K562 (cell line): ENCODE measurements at regions not wholly inside any gene's neighbourhood (a gene's known extent, or its start where the extent isn't known, plus 50 kb on each side); places are given as distances from the start of the nearest gene placed in this dataset.

Experiments
- ATAC-seq: fragments of 200-7000 bp; cut with Tn5 transposase; 3 replicates; pipeline ENCODE4 v1.9.1; 2020; ENCODE audit warnings: moderate library complexity
- BruUV-seq: library from RNA; stranded (reverse); fragments of 400-500 nt; replicated peaks from 2 replicates; lab custom pipeline; 2021; lab: Mats Ljungman, UMichigan
- CTCF ChIA-PET: fragments of 300-600 bp; formaldehyde crosslinking; extraction: SDS; loops from one replicate; lab custom pipeline; 2021; ENCODE audit warnings: low intra/inter-chr PET ratio; lab: Yijun Ruan, JAX
- POLR2A ChIA-PET: fragments of 300-600, 350-650 bp; sonication (Branson Sonifier 250); formaldehyde crosslinking; extraction: SDS; loops from one replicate; lab custom pipeline; 2021; ENCODE audit warnings: antibody characterized with exemption, inconsistent platforms; lab: Yijun Ruan, JAX
- DNase-seq, 4 experiments: peaks; one replicate each; pipeline versions ENCODE4 v3.0.0 to v3.0.0-alpha.2; 2011 to 2018; ENCODE audit warnings: low spot score in 3 of 4, mixed read lengths in 3 of 4; ENCODE audit errors: extremely low read depth in 1 of 4
- FAIRE-seq: peaks from 2 replicates; lab custom pipeline; 2011; peaks lifted over from hg19 to GRCh38; lab: Jason Lieb, UNC
- H2AFZ ChIP-seq: 2 replicates; pipeline ENCODE4 v1.6.0; 2011; ENCODE audit warnings: low read depth, low read length, control low read depth, inconsistent platforms
- H3K27ac ChIP-seq: fragments of 200-600 bp; 3 replicates; pipeline ENCODE4 v1.8.0; 2011; ENCODE audit warnings: low read depth, mild to moderate bottlenecking, control low read depth, inconsistent platforms, low read length, moderate library complexity, mixed read lengths; ENCODE audit errors: extremely low read depth
- H3K27me3 ChIP-seq, 2 experiments: fragments of 300-600 bp in 1 of 2; 2 replicates in 1 of 2; 3 replicates in 1 of 2; pipeline versions ENCODE4 v1.6.0 to v1.8.0; 2011; ENCODE audit warnings: inconsistent platforms in 2 of 2, low read length in 2 of 2, mild to moderate bottlenecking in 1 of 2, mixed read lengths in 1 of 2, moderate library complexity in 1 of 2; ENCODE audit not compliant: control insufficient read depth in 2 of 2, insufficient read depth in 2 of 2
- H3K36me3 ChIP-seq: fragments of 300-600 bp; 3 replicates; pipeline ENCODE4 v1.8.0; 2011; ENCODE audit warnings: mild to moderate bottlenecking, low read length, inconsistent platforms; ENCODE audit not compliant: control insufficient read depth, insufficient read depth
- H3K4me1 ChIP-seq, 2 experiments: fragments of 200-600 bp in 1 of 2; replicated peaks in 1 of 2; 2 replicates in 1 of 2; 3 replicates in 1 of 2; pipeline versions ENCODE4 v1.5.1 to v1.8.0; 2011; ENCODE audit warnings: inconsistent platforms in 2 of 2, low read length in 2 of 2, mild to moderate bottlenecking in 1 of 2, mixed read lengths in 1 of 2, moderate library complexity in 1 of 2; ENCODE audit not compliant: control insufficient read depth in 2 of 2, insufficient read depth in 2 of 2
- H3K4me2 ChIP-seq: 2 replicates; pipeline ENCODE4 v1.6.1; 2011; ENCODE audit warnings: low read length, control low read depth, inconsistent platforms, mixed read lengths; ENCODE audit not compliant: insufficient read depth
- H3K4me3 ChIP-seq: fragments of 200-600 bp; sonication (generic), shearing (Covaris generic); 2 replicates; pipeline ENCODE4 v1.5.1; 2016; ENCODE audit warnings: control low read depth, inconsistent platforms
- H3K79me2 ChIP-seq: fragments of 200-600 bp; 3 replicates; pipeline ENCODE4 v1.8.0; 2011; ENCODE audit warnings: low read length, inconsistent platforms; ENCODE audit not compliant: control insufficient read depth, insufficient read depth
- H3K9ac ChIP-seq, 2 experiments: 2 replicates each; pipeline versions ENCODE4 v1.6.0 to v1.6.1; 2011; ENCODE audit warnings: low read depth in 2 of 2, low read length in 2 of 2, control low read depth in 1 of 2, inconsistent platforms in 1 of 2, mild to moderate bottlenecking in 1 of 2, mixed read lengths in 1 of 2; ENCODE audit not compliant: insufficient read depth in 1 of 2
- H3K9me1 ChIP-seq: one replicate; pipeline ENCODE4 v1.6.0; 2011; ENCODE audit warnings: inconsistent platforms, mild to moderate bottlenecking, low read length, moderate library complexity; ENCODE audit not compliant: control insufficient read depth, insufficient read depth
- H3K9me3 ChIP-seq: replicated peaks from 2 replicates; pipeline ENCODE4 v1.5.1; 2011; ENCODE audit warnings: low read depth, low read length, inconsistent platforms; ENCODE audit not compliant: control insufficient read depth, insufficient read depth
- H4K20me1 ChIP-seq: replicated peaks from 2 replicates; pipeline ENCODE4 v1.6.1; 2011; ENCODE audit warnings: low read length, inconsistent platforms, mixed read lengths; ENCODE audit not compliant: control insufficient read depth, insufficient read depth
- ARID3A ChIP-seq: IDR thresholded peaks from 2 replicates; pipeline ENCODE4 v1.6.1; 2012; ENCODE audit warnings: low read depth, low read length, improper control_type of control experiment, borderline replicate concordance
- BMI1 ChIP-seq: fragments of 150-350 bp; IDR thresholded peaks from 2 replicates; pipeline ENCODE4 v1.6.1; 2014; ENCODE audit warnings: low read length
- FOXJ3 ChIP-seq: sonication (generic); formaldehyde crosslinking; IDR thresholded peaks from 2 replicates; pipeline ENCODE4 v1.4.0; 2020; ENCODE audit warnings: mild to moderate bottlenecking, missing genetic modification reagents
- MTA2 ChIP-seq: fragments of 450-650 bp; IDR thresholded peaks from 2 replicates; pipeline ENCODE4 v1.6.1; 2016; ENCODE audit warnings: low read depth
- NEUROD1 ChIP-seq: fragments of 150-350 bp; IDR thresholded peaks from 2 replicates; pipeline ENCODE4 v1.6.1; 2014; ENCODE audit warnings: borderline replicate concordance, low read length, low read depth; ENCODE audit not compliant: partially characterized antibody
- SREBF1 ChIP-seq: fragments of 150-350 bp; IDR thresholded peaks from 2 replicates; pipeline ENCODE4 v1.6.1; 2014; ENCODE audit warnings: antibody characterized with exemption, low read depth, low read length, borderline replicate concordance
- TAF1 ChIP-seq: IDR thresholded peaks from 2 replicates; pipeline ENCODE4 v1.6.1; 2011; ENCODE audit warnings: mild to moderate bottlenecking, low read length, moderate library complexity; ENCODE audit not compliant: insufficient read depth, control insufficient read depth, severe bottlenecking; ENCODE audit errors: extremely low read depth
- THRA ChIP-seq: fragments of 450-650 bp; IDR thresholded peaks from 2 replicates; pipeline ENCODE4 v1.6.1; 2017; ENCODE audit warnings: mild to moderate bottlenecking, moderate library complexity
- ZMIZ1 ChIP-seq, 2 experiments: fragments of 150-350 bp in 1 of 2; IDR thresholded peaks; 2 replicates each; pipeline ENCODE4 v1.6.1; 2012 to 2016; ENCODE audit warnings: low read depth in 2 of 2, low read length in 2 of 2, mild to moderate bottlenecking in 1 of 2, moderate library complexity in 1 of 2
- ZNF175 ChIP-seq: fragments of 200-800 bp; sonication (Bioruptor generic); IDR thresholded peaks from 2 replicates; pipeline ENCODE4 v1.6.1; 2016; ENCODE audit warnings: low read depth, mild to moderate bottlenecking, missing genetic modification characterization, missing compliant biosample characterization
- ZNF589 ChIP-seq: fragments of 200-800 bp; sonication (Bioruptor generic); IDR thresholded peaks from 2 replicates; pipeline ENCODE4 v1.6.1; 2016; ENCODE audit warnings: low read depth, missing genetic modification characterization, missing compliant biosample characterization
- ZNF764 ChIP-seq: fragments of 250-450 bp; sonication (Bioruptor Pico); IDR thresholded peaks from 2 replicates; pipeline ENCODE4 v1.4.0; 2020; ENCODE audit warnings: low read depth, mild to moderate bottlenecking, moderate library complexity
- WGBS: fragments of 100-300 bp; shearing (Covaris generic); methylation state at CpG from one replicate; pipeline ENCODE4 v1.1.6; 2016; ENCODE audit warnings: low coverage, mixed read lengths; ENCODE audit not compliant: insufficient coverage; ENCODE audit errors: missing lambda C conversion rate; 5-methylcytosine and 5-hydroxymethylcytosine counted together
- in situ Hi-C: fragments of 300-500 bp; cut with MboI; formaldehyde crosslinking; loops from 4 replicates; pipeline ENCODE4 v1.15.0; 2018; ENCODE audit warnings: inconsistent platforms, mixed read lengths
- intact Hi-C: fragments of 100-400 bp; cut with micrococcal nuclease; formaldehyde crosslinking; loops from 2 replicates; pipeline ENCODE4 v1.14.2; 2022
- TF ChIP-seq, protein P1 (sequence below): fragments of 450-650 bp; formaldehyde crosslinking; IDR thresholded peaks from 2 replicates; pipeline ENCODE4 v1.4.0; 2020; ENCODE audit warnings: mild to moderate bottlenecking, mixed read lengths

DNA sequence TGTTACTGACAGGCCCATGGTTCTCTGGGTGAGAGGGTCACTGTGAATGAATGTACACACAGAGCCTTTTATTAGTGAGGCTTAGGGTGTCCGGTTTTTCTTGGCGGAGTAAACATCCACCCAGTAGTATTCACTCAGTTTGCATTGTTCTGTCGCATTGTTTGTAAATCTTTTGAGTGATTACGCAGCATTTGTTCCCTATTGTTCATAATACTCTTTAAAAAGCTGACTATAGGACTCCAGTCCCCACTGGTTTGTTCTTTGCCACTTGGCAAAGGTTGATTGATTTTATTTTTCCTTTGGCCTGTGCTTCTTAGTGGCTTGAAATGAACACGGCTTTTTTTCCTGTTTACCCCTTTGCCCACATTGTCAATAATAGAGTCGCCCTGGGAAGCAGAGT, 130.1 kb upstream of the ESR1 start:
- H3K9me1 ChIP-seq, result no peaks in the 10 kb centered on the region
- intact Hi-C loops (loop anchor here (5.0 to 10.0 kb wide), 2 partner anchors 445 to 1277 kb away; no protein-coding TSS in a partner anchor), in situ Hi-C loops (no loop called here)
- peaks cover 3 to 13% of the 10 kb centered on the region in 2 experiments; a peak in 2 of 5 replicates for H3K27me3 ChIP-seq
- no peak for ATAC-seq
- no peak for FAIRE-seq
- CTCF ChIA-PET, result no interaction called here
- no peak overlapping the region for H3K27ac ChIP-seq
- no peaks in the 10 kb centered on the region for H3K79me2 ChIP-seq
- no peaks in the 10 kb centered on the region for H3K36me3 ChIP-seq
- H2AFZ ChIP-seq, result no peak overlapping the region
- POLR2A ChIA-PET, result no interaction called here
- no peak overlapping the region for H3K9ac ChIP-seq
- H3K4me3 ChIP-seq, result no peak overlapping the region
- H3K4me2 ChIP-seq, result no peak overlapping the region
- no peaks in the 10 kb centered on the region for H3K9me3 ChIP-seq
- no peaks in the 10 kb centered on the region for H4K20me1 ChIP-seq
- WGBS, result 1% methylated on average over 6 of the region's 6 CpGs
- DNase-seq, result no peak
- H3K4me1 ChIP-seq, result no peaks in the 10 kb centered on the region; a peak in 1 of 5 replicates
- no TSS peak for BruUV-seq
- TF ChIP-seq ZMIZ1 (IDR thresholded peaks at IDR 0.05; ENCODE audit: low read depth in 2 of 2, low read length in 2 of 2), result no peak
- TF ChIP-seq NEUROD1, result no peak
- no peak for TF ChIP-seq ZNF175 (CRISPR knock-in tag)
- TF ChIP-seq ZNF589 (CRISPR knock-in tag), result no peak
- TF ChIP-seq THRA, result no peak
- TF ChIP-seq SREBF1, result no peak
- TF ChIP-seq ZNF764, result no peak
- no peak for TF ChIP-seq TAF1
- no peak for TF ChIP-seq FOXJ3 (CRISPR knock-in tag)
- TF ChIP-seq, protein P1, sequence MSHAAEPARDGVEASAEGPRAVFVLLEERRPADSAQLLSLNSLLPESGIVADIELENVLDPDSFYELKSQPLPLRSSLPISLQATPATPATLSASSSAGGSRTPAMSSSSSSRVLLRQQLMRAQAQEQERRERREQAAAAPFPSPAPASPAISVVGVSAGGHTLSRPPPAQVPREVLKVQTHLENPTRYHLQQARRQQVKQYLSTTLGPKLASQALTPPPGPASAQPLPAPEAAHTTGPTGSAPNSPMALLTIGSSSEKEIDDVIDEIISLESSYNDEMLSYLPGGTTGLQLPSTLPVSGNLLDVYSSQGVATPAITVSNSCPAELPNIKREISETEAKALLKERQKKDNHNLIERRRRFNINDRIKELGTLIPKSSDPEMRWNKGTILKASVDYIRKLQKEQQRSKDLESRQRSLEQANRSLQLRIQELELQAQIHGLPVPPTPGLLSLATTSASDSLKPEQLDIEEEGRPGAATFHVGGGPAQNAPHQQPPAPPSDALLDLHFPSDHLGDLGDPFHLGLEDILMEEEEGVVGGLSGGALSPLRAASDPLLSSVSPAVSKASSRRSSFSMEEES (CRISPR knock-in tag), result no peak
- no peak for TF ChIP-seq BMI1
- no peak for TF ChIP-seq MTA2
- TF ChIP-seq ARID3A, result no peak
